HG02759 (cell line): ENCODE measurements at regions not wholly inside any gene's neighbourhood (a gene's known extent, or its start where the extent isn't known, plus 50 kb on each side); places are given as distances from the start of the nearest gene placed in this dataset.

Experiments
- ATAC-seq: cut with Tn5 transposase; IDR thresholded peaks from one replicate; pipeline ENCODE4 v1.9.1; 2021; ENCODE audit warnings: mild to moderate bottlenecking, moderate library complexity; ENCODE audit not compliant: unreplicated experiment

DNA sequence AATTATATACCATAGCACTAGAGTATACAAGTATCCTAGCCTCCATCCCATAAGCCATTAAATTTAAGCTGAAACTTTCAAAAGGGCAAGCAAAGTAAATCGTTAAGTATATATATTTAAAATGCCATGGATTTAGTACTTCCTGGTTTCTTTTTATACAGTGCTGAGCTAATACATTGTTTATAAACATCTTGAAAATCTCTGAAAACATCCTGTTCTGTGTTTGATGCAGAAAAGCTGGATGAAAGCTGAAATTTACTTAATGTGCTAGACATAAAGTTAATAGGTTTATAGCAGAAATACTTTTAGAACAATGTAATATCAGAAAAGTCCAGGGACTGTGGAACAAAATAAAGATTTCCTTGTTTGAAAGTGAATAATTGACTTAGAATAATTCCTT, 875.4 kb downstream of the SLITRK6 start:
- ATAC-seq = no peak

- ATAC-seq = no peak
These were observed 881.9 kb downstream of the SLITRK6 start for GRCh38 chr13:84917252-84917878.

- ATAC-seq = no peak
These were observed 886.5 kb downstream of the SLITRK6 start for GRCh38 chr13:84912720-84913119.

DNA sequence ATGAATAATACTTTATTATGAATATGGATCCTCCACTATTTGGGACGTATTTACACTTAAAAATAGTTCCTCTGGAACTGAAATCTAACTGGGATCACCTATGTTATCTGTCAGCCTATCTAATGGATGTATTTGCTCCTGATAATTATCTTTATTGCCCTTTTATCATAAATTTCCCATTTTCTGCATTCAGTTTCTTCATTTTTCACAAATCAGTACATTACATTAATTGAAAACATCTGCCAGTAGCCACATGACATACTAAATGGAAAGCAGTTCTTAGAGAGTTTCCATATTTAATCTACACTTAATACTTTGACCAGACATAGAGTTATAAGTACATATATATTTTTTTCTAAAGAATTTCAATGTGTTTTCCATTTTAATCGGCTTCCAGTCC, 888.8 kb downstream of the SLITRK6 start:
- no peak for ATAC-seq

DNA sequence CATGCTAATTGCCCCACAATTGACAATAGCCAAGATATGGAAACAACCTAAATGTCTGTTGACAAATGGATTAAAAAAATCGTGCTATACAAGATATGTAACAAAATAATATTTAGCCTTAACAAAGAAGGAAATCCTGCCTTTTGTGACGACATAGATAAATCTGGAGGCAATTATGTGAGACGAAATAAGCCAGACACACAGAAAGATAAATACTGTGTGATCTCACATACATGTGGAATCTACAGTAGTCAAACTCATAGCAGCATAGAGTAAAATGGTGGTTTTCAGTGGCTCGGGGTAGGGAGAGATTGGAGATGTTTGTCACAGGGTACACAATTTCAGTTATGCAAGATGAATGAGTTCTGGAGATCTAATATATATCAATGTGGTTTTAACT, 895.8 kb downstream of the SLITRK6 start:
- no peak for ATAC-seq

DNA sequence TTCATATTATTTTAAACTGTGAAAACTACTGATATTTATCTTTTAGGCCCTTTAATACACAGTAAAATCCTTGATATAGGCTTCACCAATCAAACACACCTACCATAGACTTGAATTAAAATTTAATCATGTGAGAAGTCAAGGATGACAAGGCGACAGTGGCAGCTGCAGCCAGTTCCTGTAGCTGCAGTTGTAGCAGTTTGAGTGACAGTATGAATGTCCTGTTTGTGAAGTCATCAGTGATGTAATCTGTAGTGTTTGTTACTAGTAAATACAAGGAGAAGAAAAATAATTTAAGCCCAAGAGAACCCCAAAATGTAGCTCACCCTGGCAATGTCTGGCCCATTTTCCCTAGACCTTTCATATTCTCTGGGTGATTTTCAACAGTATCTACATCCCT, 897.0 kb downstream of the SLITRK6 start:
- ATAC-seq = no peak

GRCh38 chr13:84896128-84896527, 903.1 kb downstream of the SLITRK6 start:
- peak; percentile 70 for ATAC-seq

- ATAC-seq = no peak
These were observed 904.5 kb downstream of the SLITRK6 start for GRCh38 chr13:84894749-84895148.

GRCh38 chr13:84885868-84886267, 913.4 kb downstream of the SLITRK6 start:
- no peak for ATAC-seq

DNA sequence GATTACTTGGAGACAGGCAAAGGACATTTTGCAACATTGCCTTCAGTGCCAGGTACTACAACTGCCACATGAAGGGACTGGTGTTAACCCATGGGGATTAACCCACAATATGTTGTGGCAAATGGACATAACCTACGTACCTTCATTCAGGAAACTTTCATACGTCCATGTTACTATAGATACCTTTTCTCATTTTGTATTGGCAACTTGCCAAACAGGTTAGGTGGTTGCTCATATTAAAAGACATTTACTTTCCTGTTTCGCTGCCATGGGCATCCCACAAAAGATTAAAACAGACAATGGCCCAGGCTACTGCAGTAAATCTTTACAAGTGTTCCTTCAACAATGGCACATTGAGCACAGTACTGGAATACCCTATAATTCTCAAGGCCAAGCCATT, 925.3 kb downstream of the SLITRK6 start:
- no peak for ATAC-seq

- ATAC-seq = no peak
These were observed 929.0 kb downstream of the SLITRK6 start for GRCh38 chr13:84870190-84870589.

DNA sequence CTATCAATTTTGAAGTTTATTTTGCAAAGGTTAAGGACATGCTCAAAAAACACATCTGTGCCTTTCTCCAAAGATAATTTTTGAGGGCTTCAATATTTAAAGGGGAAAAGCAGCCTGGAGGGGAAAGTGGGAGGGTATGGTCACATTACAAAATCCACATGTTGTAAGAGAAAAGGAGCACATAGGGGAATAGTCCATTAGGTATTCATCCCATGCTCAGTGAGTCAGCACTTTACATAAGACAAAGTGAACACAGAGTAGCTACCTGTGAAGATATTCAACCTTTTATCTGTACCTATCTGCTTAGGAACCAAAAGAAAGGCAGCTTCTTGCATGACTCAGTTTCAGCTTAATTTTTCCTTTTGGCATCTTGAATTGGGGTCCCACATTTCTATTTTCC, 932.0 kb downstream of the SLITRK6 start:
- ATAC-seq = no peak

DNA sequence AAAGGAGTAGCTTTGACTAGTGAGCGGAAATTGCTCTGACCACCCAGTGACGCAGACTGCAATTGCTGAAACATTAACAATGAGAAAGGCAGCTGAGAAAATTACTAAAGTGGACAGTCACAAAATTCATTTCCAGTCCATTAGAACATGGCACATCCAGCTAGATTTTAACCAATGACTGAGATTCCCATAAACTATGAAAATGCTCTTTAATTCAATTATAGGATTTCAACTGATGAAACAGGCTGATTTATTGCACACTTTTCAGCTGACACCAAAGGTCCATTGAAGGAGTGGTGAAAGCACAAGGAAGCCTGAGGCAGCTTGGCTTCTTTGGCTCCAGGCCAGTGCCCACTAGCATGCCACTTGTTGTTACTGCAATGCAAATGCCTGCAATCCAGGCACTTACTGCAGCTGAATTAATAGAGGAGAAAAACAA, 933.4 kb downstream of the SLITRK6 start:
- ATAC-seq = no peak

DNA sequence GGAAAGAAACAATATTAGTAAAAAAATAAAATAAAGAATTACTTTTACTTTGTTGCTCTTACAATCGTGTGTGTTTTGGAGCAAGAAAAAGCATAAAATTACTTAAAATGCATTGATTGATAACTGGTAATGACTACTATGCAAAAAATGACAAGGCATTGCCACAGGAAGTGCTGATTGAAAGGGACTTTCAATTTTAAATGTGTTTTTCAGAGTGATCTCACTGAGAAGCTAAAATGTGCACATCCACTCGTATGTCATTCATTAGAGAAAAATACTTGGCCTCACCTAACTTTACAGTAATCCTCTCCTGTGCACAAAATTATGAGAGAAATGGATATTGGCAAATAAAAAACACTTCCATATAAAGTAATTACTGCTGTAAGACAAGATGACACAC, 934.9 kb downstream of the SLITRK6 start:
- ATAC-seq = no peak

DNA sequence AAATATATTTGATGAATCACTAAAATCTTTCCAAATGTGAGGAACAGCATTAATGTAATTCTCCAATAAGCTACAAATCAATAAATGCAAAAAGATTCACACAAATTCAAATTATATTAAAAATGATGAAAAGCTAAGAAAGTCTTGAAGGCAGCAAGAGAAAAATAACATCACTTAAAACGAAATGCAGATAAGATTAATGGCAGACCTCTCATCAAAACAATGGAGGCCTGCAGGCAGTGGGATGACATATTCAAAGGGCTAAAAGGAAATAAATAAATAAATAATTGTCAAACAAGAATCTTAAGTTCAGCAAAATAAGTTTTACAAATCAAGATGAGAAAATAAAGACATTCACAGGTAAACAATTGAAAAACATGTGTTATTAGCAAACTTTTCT, 952.1 kb downstream of the SLITRK6 start:
- ATAC-seq = no peak

GRCh38 chr13:84845907-84846619, 953.2 kb downstream of the SLITRK6 start:
- ATAC-seq = no peak

DNA sequence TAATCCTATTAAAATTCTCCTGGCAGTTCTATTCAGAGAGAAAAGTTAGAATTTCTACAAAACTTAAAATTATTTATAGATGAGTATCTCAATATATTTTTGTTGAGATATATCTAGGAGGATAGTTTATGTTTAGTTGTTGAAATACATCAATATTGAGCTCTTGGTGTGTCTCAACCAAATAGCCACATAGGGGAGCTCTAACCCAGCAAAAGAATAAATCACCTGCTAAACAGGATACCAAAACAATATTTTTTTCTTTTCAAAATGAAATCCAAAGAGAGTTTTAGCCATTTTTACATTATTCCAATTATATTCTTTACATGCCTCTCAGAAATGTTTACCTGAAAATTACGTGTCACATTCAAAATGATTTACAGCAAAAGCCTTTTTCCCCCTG, 954.7 kb downstream of the SLITRK6 start:
- no peak for ATAC-seq

DNA sequence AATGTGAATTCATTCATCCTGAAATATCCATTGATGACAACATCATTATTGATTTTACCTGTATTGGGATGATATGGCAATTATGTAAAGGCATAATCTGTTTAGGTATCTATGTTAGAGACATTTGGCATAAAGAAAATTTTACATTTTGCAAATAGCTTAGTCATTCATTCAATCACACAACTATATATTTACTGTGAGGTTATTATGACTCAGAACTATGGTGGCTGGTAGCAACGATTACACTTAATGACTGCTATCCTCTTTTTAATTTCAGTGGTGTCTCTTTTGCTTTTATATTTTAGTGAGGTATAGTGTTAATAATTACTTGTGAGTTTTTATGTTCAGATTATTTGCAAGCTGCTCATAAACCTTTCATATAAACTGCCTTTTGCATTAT, 955.9 kb downstream of the SLITRK6 start:
- no peak for ATAC-seq

GRCh38 chr13:84834201-84834600, 951.9 kb upstream of the SLITRK1 start:
- ATAC-seq = no peak

DNA sequence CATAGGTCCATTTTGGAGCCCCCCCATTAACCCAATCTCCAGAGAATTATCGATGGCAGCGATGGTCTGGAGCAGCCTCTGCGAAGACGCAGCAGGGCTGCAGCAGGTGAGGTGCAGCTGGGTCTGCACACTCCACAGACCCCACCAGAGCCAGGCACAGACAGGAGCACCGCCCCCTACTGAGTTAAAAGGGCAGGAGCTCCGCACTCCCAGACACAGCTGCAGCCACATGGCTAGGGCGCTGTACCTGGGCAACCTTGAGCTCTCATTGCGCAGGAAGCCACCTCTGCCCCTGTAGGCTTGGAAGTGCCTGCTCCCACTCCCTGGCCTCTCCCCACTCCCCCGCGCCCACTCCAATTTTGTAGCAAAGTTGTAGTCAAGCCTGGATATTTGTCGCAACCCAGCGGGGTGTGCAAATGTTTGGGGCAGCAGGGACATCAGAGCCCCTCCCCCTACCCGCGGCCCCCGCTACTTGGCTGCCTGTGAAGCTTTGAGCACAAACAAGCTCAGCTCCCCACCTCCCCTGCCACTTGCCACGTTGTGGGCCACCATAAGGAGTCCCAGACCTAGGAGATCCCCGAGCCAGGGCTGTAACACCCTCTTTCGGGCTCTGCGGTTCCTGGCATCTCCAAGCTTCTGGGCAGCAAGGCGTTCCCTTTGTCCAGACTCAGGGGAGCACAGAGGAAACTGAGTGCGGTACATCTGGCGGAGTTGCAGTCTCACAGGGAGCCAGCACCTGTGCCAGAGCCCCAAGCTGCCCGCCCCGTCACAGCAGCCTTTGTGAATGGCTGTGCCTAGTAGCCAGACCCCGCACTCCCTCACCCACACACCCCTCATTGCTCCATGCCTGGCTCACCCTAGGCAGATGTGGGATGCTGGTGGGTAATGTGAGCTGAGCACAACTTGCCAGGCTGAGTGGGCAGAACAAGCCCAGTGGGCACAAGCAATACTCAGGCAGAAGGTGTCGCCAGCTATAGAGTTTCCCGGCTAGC, 949.7 kb upstream of the SLITRK1 start:
- no peak for ATAC-seq

- ATAC-seq = no peak
These were observed 941.3 kb upstream of the SLITRK1 start for GRCh38 chr13:84823528-84823927.

DNA sequence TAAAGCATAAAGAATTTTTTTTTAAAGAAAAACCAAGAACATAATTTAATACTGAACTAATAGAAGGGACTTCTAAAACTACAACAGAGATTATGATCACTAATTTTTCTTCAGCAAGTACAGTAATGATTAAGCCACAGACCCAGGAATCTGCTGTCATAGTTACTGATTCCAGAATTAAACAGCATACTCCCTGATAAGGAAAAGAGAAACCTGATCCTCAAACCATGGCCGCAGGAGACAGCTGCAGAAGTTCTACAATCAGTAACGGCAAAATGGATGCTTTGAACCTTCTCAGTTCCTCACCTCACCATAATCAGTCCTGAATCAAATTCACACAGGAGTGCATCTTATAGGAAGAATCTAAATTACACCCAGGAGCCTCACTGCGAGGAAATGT, 939.0 kb upstream of the SLITRK1 start:
- no peak for ATAC-seq
